ENCODE measurements at regions not wholly inside any gene's neighbourhood (a gene's known extent, or its start where the extent isn't known, plus 50 kb on each side); places are given as distances from the start of the nearest gene placed in this dataset.
A peak's percentile ranks its signal among the peaks of the same experiment; 100 is the strongest.

GRCh38 chr7:121591926-121592325, 195.8 kb upstream of the FAM3C start:
- intact Hi-C loops (cut with micrococcal nuclease), result no loop called here
- no peak overlapping the region for H3K4me3 ChIP-seq (replicated peaks in 1 of 2; ENCODE audit: low read depth in 1 of 2, low read length in 2 of 2)
- no peak overlapping the region for H3K27ac ChIP-seq (ENCODE audit: low read depth, low read length)
- no peaks in the 10 kb centered on the region for H3K9me3 ChIP-seq (ENCODE audit: control insufficient read depth in 1 of 2, insufficient read depth in 1 of 2, low read depth in 1 of 2, low read length in 2 of 2)
- peak overlapping the region; percentile 42 for H2AFZ ChIP-seq (ENCODE audit: low read depth, low read length, poor library complexity, severe bottlenecking)
- ChIA-PET CTCF (no interaction called here), POLR2A (no interaction called here), RAD21 (ENCODE audit: low non-redundant PET in 1 of 2, low total read pairs in 2 of 2, uncharacterized antibody in 2 of 2, unreplicated experiment in 2 of 2) (no interaction called here)
- DNase-seq (ENCODE audit: low read depth, low spot score) (no peak), ATAC-seq (no peak)
- H3K36me3 ChIP-seq (ENCODE audit: control insufficient read depth in 1 of 2, insufficient read depth in 2 of 2, low read length in 2 of 2), result no peaks in the 10 kb centered on the region
- BruUV-seq (replicated peaks), result no TSS peak
- H3K4me1 ChIP-seq (ENCODE audit: control insufficient read depth in 1 of 2, insufficient read depth in 2 of 2, low read length in 2 of 2), result no peaks in the 10 kb centered on the region
- H3K27me3 ChIP-seq (ENCODE audit: insufficient read depth, low read length), result no peaks in the 10 kb centered on the region
- no peak overlapping the region for H3K4me2 ChIP-seq (ENCODE audit: low read length)
- TF ChIP-seq ZNF274 (IDR thresholded peaks at IDR 0.05; ENCODE audit: low read depth, low read length), result no peak
- no peak for TF ChIP-seq ELF1 (IDR thresholded peaks at IDR 0.05; ENCODE audit: borderline replicate concordance, low read depth)
- TF ChIP-seq JUND (IDR thresholded peaks at IDR 0.05), result no peak
- no peak for TF ChIP-seq REST (IDR thresholded peaks at IDR 0.05; ENCODE audit: low read depth)
- TF ChIP-seq RAD21 (IDR thresholded peaks at IDR 0.05; ENCODE audit: low read depth), result no peak
- TF ChIP-seq FOSL1 (IDR thresholded peaks at IDR 0.05; ENCODE audit: low read depth), result no peak
- TF ChIP-seq ATF3 (IDR thresholded peaks at IDR 0.05), result no peak
- TF ChIP-seq CTCF (IDR thresholded peaks at IDR 0.05 in 2 of 3, conservative IDR thresholded peaks at IDR 0.05 in 1 of 3; ENCODE audit: borderline replicate concordance in 1 of 3, insufficient read depth in 1 of 3, low read depth in 2 of 3, low read length in 2 of 3), result no peak
- no peak for TF ChIP-seq SIN3A (IDR thresholded peaks at IDR 0.05; ENCODE audit: low read depth)
- no peak for TF ChIP-seq SRF (IDR thresholded peaks at IDR 0.05; ENCODE audit: low read depth)
- TF ChIP-seq EZH2 (IDR thresholded peaks at IDR 0.05), result no peak
- no peak for TF ChIP-seq SP1 (IDR thresholded peaks at IDR 0.05; ENCODE audit: low read depth)
- TF ChIP-seq YY1 (IDR thresholded peaks at IDR 0.05; ENCODE audit: extremely low read depth, insufficient replicate concordance, low read depth, low read length), result no peak
- TF ChIP-seq POLR2A (IDR thresholded peaks at IDR 0.05; ENCODE audit: borderline replicate concordance, extremely low read depth, insufficient read depth, insufficient read length), result no peak
- TF ChIP-seq EGR1 (IDR thresholded peaks at IDR 0.05; ENCODE audit: low read depth), result no peak
- TF ChIP-seq CEBPB (IDR thresholded peaks at IDR 0.05; ENCODE audit: low read depth), result no peak
- no peak for TF ChIP-seq EZH2phosphoT487 (IDR thresholded peaks at IDR 0.05; ENCODE audit: borderline replicate concordance)
- no peaks in the 10 kb centered on the region for H4K20me1 ChIP-seq (ENCODE audit: insufficient read depth)
- no peaks in the 10 kb centered on the region for H3K79me2 ChIP-seq (ENCODE audit: insufficient read depth, low read length)
- H3K9me2 ChIP-seq (ENCODE audit: insufficient read depth), result no peaks in the 10 kb centered on the region
- H3K9ac ChIP-seq (ENCODE audit: low read length), result no peak overlapping the region
